Suppressor macrophage treated with lipopolysaccharide for 4 hours (primary cell): ENCODE measurements at regions not wholly inside any gene's neighbourhood (a gene's known extent, or its start where the extent isn't known, plus 50 kb on each side); places are given as distances from the start of the nearest gene placed in this dataset.

Experiments used
- DNase-seq: peaks from one replicate; pipeline ENCODE4 v3.0.0-alpha.2; 2020

DNA sequence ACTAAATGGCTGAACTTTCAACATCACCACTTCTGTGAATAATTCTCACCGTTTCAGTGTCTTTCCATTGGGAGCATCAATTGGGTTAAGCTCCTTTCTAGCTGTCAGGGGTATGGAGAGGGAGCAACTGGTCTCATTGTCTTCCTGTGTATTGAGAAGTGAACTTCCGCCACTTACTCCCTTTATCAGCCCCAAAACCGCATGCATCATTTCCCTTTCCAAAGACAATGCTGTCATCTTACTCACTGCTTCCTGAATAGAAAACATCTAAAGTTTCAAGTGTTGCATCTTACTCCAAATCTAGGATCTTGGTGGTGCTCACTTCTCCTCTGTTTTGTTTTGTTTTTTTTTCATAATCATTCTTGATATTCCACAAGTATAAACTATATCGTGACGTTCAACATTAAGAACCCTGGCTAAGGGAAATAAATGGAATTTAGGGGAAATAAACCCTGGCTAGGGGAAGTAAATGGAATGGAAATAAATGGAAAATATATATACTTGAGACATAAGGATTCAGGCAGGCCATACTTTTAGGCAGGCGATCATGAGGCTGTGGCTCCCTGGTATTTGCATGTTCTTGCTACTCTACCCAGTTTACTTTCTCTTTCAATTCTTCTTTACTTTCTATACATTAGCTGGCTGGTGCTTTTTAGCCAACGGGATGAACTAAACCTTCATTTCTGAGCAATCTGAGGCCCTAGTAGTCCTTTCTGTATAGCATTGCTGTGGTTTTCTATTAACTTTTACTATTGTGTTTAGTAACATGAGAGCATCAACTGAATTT is 371.9 kb downstream of the BMPER start:
- DNase-seq = no peak

DNA sequence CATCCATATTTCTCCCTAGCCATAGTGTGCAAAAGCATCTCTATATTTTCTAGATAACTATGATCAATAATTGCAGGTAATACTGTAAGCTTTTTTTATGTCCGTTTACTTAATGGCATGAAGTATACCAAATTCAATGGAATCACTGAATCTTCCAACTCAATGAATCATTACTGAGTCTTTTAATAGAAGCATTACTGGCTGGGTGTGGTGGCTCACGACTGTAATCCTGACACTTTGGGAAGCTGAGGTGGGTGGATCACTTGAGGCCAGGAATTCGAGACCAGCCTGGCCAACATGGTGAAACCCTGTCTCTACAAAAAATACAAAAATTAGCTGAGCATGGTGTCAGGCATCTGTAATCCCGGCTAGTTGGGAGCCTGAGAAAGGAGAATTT is 372.5 kb downstream of the BMPER start:
- DNase-seq = no peak

DNA sequence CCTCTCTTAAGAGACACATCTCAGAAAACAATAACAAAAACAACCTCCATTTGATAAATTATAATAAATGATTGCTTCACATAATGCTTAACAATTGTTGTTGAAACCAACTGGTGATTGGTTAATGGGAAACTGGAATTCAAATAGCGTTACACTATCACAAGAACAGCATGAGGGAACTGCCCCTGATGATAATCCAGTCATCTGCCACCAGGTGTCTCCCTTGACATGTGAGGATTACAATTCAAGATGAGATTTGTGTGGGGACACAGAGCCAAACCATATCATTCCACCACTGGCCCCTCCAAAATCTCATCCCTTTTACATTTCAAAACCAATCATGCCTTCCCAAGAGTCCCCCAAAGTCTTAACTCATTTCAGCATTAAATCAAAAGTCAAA is 375.9 kb downstream of the BMPER start:
- DNase-seq = no peak

DNA sequence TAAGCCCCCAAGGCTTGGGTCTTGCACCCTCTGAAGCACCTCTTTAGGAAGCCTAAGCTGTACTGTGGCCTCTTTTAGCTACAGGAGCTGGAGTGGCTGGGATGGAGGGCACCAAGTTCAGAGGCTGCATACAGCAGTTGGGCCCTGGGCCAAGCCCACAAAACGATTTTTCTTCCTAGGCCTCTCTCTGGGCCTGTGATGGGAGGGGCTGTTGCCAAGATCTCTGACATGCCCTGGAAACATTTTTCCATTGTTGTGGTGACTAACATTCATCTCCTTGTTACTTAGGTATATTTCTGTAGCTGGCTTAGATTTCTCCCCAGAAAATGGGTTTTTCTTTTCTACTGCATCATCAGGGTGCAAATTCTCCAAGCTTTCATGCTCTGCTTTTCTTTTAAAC is 375.7 kb upstream of the NPSR1 start:
- DNase-seq = no peak

DNA sequence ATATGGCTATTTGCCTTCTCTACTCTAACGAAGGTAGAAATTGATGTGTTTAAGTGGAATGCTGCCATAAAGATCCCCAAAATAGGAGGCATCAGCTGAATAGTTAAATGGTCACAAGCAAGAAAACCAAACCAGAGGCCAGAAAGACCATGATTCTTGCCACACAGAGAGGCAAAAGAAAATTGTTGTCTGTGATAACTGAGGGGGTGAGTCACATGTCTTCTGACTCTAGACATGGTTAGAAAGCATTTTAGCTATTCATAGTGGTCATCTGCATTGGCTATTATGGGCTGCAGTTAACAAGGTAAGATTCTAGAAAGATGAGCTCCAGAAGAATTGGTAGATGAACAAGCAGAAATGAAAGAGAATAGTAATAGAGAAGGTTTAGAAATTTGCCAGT is 361.4 kb upstream of the NPSR1 start:
- DNase-seq = no peak

DNA sequence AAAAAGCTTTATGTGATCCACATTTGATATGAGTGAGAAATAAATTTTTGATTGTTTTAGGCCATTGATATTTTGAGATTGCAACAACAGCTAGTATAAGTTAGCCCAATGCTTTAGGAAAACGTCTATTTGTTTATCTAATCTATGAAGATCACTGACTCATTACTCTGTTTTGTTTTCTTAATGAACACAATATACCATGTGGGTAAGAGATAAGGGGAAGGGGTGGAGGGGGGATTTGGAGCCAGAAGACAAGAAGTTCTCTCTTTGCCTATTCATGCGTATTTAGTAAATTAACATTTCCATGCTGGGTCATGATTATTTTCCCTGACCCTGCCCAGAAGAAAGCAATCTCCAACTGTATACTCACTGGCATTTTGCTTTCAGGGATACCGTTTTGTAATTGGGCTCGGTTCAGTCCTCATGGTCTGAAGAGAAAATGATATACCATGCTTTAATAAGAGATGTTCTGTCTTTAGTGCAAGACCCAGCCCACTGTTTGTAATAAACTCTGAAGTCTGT is 359.5 kb upstream of the NPSR1 start:
- no peak for DNase-seq

DNA sequence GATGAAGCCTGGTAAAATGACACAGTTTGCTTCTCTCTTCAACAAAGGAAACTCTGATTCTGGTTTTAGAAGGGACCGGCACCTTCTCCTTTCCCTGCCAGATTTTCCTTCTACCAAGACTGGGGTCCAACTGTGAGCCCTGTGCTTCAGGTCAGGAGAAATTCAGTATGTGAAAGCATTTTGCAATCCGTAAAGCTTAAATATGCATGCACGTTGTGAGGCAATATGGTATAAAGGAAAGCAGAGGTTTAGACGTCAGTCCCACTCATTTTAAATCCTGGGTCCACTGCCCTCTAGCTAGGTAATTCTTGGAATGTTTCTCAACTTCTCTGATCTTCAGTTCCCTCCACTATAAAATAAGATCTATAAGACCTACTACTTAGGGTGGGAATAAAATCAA is 359.0 kb upstream of the NPSR1 start:
- no peak for DNase-seq

DNA sequence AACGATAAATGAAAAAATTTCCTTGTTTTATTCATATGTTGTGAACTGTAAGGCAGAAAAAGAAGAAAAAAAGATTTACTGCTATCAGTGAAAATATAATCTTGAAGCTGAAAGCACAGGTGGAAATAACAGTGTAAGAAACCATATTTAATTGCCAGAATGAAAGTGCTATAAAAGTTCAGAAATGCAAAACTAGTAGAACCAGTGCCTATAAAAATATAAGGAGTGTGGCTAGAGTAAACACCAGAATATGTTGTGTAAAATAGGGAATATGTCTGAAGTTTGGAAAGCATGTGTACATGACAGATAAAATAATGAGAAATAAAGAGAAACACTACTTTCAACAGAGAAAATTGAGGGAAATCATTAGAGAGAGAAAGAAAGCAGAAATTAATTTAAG is 350.5 kb upstream of the NPSR1 start:
- DNase-seq = no peak

DNA sequence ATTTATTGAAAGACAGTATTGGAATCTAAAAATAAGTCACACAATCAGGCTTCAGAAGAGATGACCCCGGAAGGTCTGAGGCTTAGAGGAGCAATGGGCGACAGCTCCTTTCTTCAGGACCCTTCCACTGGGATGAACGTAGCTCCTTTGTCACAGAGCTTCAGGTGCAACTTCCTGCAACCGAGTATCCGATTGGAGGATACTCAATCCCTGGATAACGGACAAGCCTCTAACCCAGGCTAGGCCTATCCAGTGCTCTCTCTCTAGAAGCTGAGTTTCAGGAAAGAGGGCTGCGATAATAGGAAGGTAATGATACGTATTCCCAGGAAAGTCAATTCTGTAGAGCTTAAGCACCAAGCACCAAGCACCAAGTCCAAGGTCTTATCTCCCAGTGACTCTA is 349.4 kb upstream of the NPSR1 start:
- no peak for DNase-seq

DNA sequence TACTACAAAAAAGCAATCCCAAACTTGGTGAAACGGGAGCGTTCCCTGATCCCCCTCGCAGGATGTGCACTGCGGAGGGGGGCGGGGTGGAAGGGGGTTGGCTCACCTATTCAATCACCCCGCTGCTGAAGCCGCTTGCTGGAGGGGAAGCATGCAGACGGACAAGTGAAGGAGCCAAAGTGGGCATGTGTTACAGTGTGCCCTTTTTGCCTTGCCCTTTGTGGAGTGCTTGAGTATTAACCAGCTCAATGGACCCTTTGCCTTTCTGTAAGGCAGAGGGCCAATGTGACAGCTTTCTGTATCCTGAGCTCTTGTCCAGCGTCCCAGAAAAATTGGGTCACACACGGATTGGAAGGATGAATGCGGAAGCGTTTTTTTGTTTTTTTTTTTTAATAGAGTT is 348.9 kb upstream of the NPSR1 start:
- no peak for DNase-seq

DNA sequence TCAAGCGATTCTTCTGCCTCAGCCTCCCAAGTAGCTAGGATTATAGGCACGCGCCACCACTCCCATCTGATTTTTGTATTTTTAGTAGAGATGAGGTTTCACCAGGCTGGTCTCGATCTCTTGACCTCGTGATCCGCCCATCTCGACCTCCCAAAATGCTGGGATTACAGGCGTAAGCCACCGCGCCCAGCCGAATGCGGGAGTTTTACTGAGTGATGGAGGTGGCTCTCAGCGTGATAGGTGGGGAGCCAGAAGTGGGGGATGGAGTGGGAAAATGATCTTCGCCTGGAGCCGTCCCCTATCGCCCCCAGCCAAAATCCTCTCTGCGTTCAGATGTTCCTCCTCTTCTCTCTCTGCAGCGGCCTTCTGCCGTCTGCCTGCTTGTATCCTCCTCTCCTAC is 348.4 kb upstream of the NPSR1 start:
- DNase-seq = no peak

DNA sequence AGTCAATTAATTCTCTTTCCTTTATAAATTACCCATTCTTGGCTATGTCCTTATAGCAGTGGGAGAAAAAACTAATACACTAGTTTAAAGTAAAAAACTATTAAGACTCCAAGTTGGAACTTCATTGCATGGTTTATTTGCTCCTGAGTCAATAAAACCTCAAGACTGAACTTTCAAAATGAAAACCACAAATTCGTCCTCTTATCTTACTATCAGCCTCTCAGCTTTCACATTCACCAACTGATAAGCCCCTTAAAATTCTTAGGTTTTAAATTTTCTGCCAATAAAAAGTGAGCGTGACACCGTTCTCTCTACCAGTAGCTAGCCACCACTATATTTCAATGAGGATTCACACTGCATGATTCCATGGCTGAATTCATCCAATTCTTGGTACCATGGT is 346.4 kb upstream of the NPSR1 start:
- DNase-seq = no peak

DNA sequence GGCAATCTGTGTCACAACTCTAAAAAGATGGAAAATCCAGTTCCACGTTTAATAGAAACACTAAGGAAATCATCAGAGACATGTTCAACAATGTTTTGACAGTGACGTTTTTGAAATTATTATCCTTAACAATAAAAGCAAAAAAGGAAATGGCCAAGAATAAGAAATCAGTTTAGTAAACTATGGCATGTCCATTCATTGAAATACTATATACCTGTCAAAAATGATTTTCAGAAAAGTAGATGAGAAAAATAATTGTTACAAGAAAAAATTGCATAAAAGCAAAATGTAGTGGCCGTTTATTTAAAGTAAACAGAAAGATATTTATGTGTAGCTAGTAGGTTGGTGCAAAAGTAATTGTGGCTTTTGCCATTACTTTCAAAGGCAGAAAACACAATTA is 345.4 kb upstream of the NPSR1 start:
- no peak for DNase-seq

DNA sequence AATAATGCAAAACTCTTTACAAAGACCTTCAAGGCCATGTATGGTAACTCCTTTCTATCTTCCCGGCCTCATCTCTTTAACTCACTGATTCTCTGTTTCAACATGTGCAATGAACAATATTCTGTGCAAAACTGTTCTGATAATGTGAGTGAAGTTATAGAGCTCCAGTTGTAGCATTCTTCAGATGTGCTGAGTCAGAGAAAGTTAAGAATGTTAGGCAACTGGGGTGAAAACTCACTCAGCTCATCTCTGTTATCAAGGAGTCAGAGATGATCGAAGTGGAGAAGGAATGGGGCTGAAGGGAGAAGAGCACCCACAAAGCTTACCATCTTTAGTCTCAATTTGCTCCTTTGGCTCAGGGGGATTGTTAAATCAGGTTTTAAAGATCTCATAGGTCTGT is 344.7 kb upstream of the NPSR1 start:
- DNase-seq = no peak

DNA sequence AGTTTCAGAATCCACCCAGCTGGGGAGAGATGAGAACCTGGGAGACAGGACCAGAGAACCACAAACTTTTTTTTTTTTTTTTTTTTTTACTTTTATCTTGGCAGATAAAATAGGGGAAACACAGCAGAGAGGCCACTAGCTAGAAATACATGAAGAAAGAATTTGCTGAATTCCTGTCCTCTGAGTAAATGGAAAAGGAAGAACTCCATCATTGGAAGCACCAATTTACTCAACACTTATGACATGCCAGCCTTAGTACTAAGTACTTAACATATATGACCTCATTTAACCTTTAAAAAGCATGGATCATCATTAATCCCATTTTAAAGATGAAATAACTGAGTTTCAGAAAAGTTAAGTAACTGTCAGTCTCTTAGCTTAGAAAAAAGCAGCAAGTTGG is 343.0 kb upstream of the NPSR1 start:
- DNase-seq = no peak

DNA sequence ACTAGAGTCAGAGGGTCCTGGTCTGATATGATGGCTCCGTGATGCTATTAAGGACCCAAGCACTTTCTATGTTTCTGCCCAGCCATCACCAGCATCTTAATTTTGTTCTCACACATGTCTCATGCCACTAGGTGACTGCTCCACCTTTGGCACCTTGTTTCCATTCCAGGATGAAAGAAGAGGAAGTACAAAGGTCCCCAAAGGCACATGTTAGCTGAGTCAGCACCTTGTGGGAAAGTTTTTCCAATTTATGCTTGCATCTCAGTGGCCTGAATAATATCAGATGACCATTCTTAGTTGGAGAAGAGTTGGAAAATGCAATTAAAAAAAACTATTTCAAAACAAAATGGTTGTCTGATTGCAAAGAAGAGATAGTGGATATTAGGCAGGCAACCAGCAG is 341.0 kb upstream of the NPSR1 start:
- no peak for DNase-seq

DNA sequence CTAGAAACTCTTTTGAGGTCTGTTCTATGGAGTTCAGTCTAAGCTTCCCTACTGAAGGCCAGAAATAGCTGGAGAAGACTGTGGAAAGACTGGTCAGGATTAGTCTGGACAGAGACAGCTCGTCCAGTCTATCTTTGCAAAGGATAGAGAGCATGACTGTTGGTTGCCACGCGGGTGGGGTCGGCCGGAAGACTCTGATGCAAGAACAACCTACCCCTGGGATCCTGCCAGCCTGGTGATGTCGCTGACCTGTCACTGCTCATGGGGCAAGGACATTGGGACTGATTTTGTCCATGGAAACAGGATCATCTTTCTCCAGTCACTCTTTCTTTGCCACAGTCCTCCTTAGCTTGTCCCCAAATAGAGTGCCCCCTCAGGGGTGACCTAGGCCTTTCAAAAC is 337.6 kb upstream of the NPSR1 start:
- no peak for DNase-seq

DNA sequence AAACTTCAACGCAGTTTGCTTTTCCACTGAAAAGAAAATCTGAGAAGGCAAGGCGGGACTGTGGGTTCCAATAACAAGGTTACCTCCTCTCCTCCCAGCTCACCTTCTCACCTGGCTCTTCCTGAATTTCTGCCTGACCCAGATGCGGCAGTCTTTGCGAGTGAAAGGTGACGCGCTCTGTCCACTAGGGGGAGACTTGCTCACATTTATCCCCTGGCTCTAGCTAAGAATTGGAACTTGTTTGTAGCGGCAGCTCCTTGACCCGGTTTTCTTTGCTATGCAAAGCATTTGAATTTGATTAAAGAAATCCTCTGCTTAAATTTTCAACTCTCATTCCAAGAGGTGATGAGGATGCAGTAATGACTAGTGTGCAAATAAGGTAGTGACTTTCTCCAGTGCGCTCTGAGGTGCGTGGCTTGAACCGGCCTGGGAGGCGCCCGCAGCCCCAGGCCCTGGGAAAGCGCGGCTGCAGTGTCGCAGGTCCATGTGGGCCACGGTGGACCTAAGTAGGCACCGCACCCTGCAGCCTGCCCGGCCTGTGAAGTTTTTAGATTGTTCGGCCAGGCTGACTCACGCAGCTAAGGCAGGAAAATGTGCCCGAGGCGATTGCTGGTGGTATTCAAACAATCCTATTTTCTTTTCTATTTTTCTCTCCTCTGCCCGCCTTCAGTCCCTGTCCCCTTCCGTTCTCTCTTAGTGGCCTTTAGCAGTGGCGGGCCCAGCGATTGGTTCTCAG is 336.9 kb upstream of the NPSR1 start:
- peak; percentile 45 for DNase-seq

DNA sequence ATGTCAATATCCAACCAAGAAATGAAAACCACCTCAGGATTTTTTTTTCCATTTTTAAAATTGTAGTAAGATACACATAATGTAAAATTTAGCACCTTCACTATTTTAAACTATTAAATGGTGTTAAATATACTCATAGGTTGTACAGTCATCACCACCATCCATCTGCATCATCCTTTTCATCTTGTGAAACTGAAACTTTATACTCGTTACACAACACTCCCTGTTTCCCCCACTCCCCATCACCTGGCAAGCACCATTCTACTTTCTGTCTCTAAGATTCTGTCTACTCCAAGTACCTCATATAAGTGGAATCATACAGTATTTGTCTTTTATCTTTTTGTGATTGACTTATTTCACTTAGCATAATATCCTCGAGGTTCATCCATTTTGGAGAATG is 335.2 kb upstream of the NPSR1 start:
- DNase-seq = no peak

DNA sequence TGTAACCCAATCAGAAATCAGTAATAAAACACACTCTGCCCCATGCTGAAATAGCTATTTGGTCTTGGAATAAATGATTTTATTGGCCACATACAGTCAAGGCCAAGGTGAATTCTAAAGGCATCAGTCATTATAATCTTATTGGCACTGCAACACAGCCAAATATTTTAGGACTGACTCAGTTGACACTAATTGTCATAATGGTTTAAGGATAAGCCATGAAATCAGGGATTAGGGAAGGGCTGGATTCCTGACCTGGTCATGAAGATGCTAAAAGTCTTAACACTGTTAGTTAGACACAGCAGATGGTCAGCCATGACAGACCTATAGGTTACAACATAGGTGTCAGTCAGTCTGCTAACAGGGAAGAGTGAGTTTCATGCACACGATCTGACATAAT is 330.3 kb upstream of the NPSR1 start:
- DNase-seq = no peak

DNA sequence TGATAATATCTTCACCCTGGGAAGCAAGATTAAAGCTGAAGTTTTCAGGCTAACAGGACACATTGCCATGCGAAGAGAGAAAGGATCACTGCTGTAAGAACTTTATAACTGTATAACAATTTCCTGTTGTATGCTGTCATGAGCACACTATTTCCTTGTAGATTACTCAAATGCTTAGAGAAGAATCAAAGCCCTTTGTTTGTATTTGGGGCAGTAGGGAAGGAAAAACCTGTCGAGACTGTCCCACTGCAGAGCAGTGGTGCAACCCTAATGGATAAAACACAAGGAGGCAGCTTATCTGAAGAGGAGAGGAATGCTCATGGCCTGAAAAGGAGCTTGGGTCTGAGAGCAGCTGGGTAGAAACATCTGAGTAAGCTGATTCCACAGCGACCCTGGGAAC is 327.7 kb upstream of the NPSR1 start:
- no peak for DNase-seq

DNA sequence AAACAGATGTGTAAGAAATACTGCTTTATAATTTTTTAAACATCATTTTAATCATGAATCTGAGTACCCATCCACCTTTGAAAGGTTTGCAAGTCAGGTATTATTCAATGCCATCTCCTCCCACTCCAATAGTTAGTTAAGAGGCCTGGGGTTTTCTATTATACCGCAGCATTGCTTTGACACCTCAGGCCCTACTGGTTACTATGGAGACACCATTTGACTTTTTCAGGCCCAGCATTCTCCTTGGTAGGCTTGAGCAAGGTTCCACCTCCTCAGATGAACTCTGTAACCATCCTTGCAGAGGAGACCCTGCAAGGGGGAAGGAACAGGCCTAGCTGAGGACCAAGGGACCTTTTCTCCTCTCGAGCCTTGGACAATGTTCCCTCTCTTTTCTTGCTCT is 326.9 kb upstream of the NPSR1 start:
- no peak for DNase-seq

DNA sequence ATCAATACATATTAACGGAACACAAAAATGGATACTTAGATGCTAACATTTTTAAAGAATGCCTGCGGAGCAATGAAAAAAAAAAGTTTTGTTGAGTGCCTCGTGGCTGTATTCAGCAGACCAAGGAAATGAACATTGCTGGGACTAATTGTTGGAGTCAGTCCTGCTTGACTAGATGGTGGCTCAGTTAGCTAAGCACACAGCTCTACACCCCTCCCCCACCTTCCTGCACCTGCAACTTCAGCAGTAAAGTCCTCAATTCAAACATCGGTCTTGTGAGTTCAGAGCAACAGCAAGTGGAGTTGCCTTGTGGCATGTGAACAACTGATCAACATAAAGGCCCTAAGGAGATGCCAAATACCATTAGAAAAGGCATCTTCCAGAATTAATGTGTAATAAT is 326.0 kb upstream of the NPSR1 start:
- no peak for DNase-seq

DNA sequence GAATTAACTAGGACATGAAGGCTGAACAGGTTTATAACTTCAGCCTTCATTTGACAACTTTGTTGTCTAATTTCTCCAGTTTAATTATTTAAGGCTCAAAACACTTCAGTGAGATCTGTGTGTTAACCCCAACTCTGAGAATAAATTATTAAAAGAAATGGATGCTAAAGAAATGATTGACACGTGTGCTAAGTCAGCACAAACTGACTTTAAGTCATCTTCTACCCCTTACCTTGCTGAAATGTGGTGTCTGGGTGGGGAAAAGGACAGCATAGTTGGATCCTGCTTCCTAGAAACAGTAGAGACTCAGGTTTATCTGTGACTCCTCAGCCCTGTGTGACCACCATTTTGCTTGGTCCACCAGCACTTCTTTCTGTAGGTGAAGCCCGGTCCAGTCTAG is 324.8 kb upstream of the NPSR1 start:
- no peak for DNase-seq

DNA sequence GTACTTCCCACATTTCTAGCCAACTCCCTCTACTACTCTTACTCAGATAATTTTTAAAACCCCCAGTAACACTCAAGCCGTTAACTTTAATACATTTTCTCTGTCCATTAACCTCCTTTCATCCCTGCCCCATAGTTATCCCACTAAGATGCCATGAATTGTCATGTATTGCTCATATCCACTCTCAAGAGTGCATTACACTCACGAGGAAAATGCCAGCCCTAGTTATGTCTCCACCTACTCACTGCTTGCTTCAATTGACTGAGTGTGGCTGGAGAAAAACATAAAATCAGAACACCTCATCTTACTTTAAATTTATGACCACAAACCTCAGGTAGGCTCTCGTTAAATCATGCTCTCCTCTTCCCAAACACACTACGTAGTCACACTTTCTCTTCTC is 324.1 kb upstream of the NPSR1 start:
- no peak for DNase-seq
